ENCODE measurements at regions not wholly inside any gene's neighbourhood (a gene's known extent, or its start where the extent isn't known, plus 50 kb on each side); places are given as distances from the start of the nearest gene placed in this dataset.

- no peak overlapping the region for H3K4me3 Mint-ChIP-seq
- intact Hi-C loops (cut with micrococcal nuclease), result no loop called here
- Histone ChIP-seq H3K79me2 (ENCODE audit: insufficient read depth, low read length) (no peaks in the 10 kb centered on the region), H3K36me3 (replicated peaks in 1 of 2; ENCODE audit: control insufficient read depth in 1 of 2, insufficient read depth in 2 of 2, low read length in 2 of 2) (no peaks in the 10 kb centered on the region), H3K27me3 (ENCODE audit: control insufficient read depth in 2 of 2, insufficient read depth in 2 of 2, low read length in 2 of 2) (no peaks in the 10 kb centered on the region), H3K4me3 (replicated peaks in 1 of 3; ENCODE audit: low read depth in 2 of 3, low read length in 3 of 3) (no peak overlapping the region), H3K4me1 (ENCODE audit: control insufficient read depth in 1 of 2, insufficient read depth in 2 of 2, low read length in 2 of 2) (no peaks in the 10 kb centered on the region), H2AFZ (ENCODE audit: insufficient read depth, low read depth, low read length, poor library complexity, severe bottlenecking) (no peak overlapping the region), H3K9me3 (replicated peaks in 1 of 2; ENCODE audit: control insufficient read depth in 1 of 2, insufficient read depth in 1 of 2, low read length in 2 of 2) (no peaks in the 10 kb centered on the region), H3K4me2 (replicated peaks; ENCODE audit: extremely low read depth, low read length, poor library complexity, severe bottlenecking) (no peak overlapping the region), H3K9ac (ENCODE audit: insufficient read depth, low read length, poor library complexity, severe bottlenecking) (no peak overlapping the region), H3K27ac (ENCODE audit: low read depth in 1 of 2, low read length in 2 of 2) (no peak overlapping the region), H4K20me1 (ENCODE audit: insufficient read depth, low read length) (no peaks in the 10 kb centered on the region)
- WGBS (ENCODE audit: insufficient coverage), result 100% methylated on average over 3 of the region's 8 CpGs
- H3K27ac Mint-ChIP-seq, result no peak overlapping the region
- no peak for DNase-seq
- H3K36me3 Mint-ChIP-seq, result peaks cover 11 to 20% of the 10 kb centered on the region in 2 donors
- H3K9me3 Mint-ChIP-seq, result peaks cover 0 to 5% (median 1%) of the 10 kb centered on the region in 7 donors
- TF ChIP-seq CTCF (IDR thresholded peaks at IDR 0.05), result no peak
- no peaks in the 10 kb centered on the region for H3K27me3 Mint-ChIP-seq (ENCODE audit: low read depth in 3 of 3)
- no peaks in the 10 kb centered on the region for H3K4me1 Mint-ChIP-seq
These were observed 121.5 kb downstream of the KATNIP start for GRCh38 chr16:27671410-27671809.

GRCh38 chr16:27676839-27677238 is 126.9 kb downstream of the KATNIP start:
- H3K9me3 ChIP-seq (replicated peaks in 1 of 2; ENCODE audit: control insufficient read depth in 1 of 2, insufficient read depth in 1 of 2, low read length in 2 of 2), result no peaks in the 10 kb centered on the region
- peaks cover 20 to 42% of the 10 kb centered on the region in 2 donors for H3K36me3 ChIP-seq (replicated peaks in 1 of 2; ENCODE audit: control insufficient read depth in 1 of 2, insufficient read depth in 2 of 2, low read length in 2 of 2)
- Mint-ChIP-seq H3K27ac (no peak overlapping the region), H3K36me3 (peaks cover 36 to 47% of the 10 kb centered on the region in 2 donors), H3K27me3 (ENCODE audit: low read depth in 3 of 3) (no peaks in the 10 kb centered on the region), H3K4me3 (no peak overlapping the region), H3K9me3 (peaks cover 0 to 2% (median 0%) of the 10 kb centered on the region in 7 donors), H3K4me1 (no peaks in the 10 kb centered on the region)
- H3K27ac ChIP-seq (ENCODE audit: low read depth in 1 of 2, low read length in 2 of 2), result no peak overlapping the region
- no peaks in the 10 kb centered on the region for H3K79me2 ChIP-seq (ENCODE audit: insufficient read depth, low read length)
- whole genome bisulfite sequencing (ENCODE audit: insufficient coverage), result 100% methylated on average over 1 of the region's 4 CpGs
- DNase-seq, result no peak
- no peak for TF ChIP-seq CTCF (IDR thresholded peaks at IDR 0.05)
- H3K9ac ChIP-seq (ENCODE audit: insufficient read depth, low read length, poor library complexity, severe bottlenecking), result no peak overlapping the region
- no peaks in the 10 kb centered on the region for H4K20me1 ChIP-seq (ENCODE audit: insufficient read depth, low read length)
- no peaks in the 10 kb centered on the region for H3K27me3 ChIP-seq (ENCODE audit: control insufficient read depth in 2 of 2, insufficient read depth in 2 of 2, low read length in 2 of 2)
- no peak overlapping the region for H2AFZ ChIP-seq (ENCODE audit: insufficient read depth, low read depth, low read length, poor library complexity, severe bottlenecking)
- no peak overlapping the region for H3K4me2 ChIP-seq (replicated peaks; ENCODE audit: extremely low read depth, low read length, poor library complexity, severe bottlenecking)
- no peaks in the 10 kb centered on the region for H3K4me1 ChIP-seq (ENCODE audit: control insufficient read depth in 1 of 2, insufficient read depth in 2 of 2, low read length in 2 of 2)
- no peak overlapping the region for H3K4me3 ChIP-seq (replicated peaks in 1 of 3; ENCODE audit: low read depth in 2 of 3, low read length in 3 of 3)
- intact Hi-C loops (cut with micrococcal nuclease), result no loop called here

Data from CD14-positive monocyte (primary cell).